GM21737 (cell line): ENCODE measurements at regions not wholly inside any gene's neighbourhood (a gene's known extent, or its start where the extent isn't known, plus 50 kb on each side); places are given as distances from the start of the nearest gene placed in this dataset.

Experiments
- ATAC-seq: cut with Tn5 transposase; IDR thresholded peaks from one replicate; pipeline ENCODE4 v1.9.1; 2021; ENCODE audit warnings: mild to moderate bottlenecking, moderate library complexity; ENCODE audit not compliant: unreplicated experiment

DNA sequence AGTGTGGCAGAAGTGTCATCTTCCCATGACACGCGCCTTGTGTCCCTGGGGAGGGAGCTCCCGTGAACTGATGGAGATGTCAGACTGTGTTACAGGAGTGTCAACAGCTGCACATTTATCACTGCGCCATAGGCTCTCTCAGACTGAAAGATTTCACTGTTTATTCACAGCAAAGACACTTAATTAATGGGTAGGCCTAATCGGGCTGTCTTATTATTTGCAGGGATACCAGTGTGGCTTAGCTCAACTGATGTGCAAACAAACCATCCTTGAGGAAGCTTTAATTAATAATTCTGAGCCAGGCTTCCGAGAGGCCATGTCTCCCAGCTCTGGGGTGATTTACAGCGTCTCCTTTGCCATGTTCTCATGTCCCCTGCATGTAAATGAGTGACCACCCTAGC lies 771.0 kb downstream of the QKI start:
- ATAC-seq = no peak

DNA sequence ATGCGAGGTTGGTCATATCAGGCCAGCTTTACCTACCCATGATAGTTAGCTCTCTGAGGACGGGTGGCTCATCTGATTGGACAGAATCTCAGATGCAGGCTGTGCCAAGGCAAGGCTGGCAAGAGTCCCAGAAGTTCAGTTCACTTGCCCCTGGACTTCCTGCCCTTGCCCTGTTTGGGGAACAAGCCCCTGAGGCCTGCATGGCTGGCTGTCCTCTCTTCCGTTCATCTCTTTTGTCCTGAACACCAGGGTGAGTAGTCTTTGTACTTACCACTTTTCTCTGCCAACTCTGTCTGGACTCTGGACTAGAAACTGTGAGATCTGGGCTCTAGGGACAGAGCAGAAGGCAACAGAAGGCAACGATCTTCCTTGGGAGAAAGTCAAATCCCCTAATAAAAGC lies 769.9 kb downstream of the QKI start:
- no peak for ATAC-seq

DNA sequence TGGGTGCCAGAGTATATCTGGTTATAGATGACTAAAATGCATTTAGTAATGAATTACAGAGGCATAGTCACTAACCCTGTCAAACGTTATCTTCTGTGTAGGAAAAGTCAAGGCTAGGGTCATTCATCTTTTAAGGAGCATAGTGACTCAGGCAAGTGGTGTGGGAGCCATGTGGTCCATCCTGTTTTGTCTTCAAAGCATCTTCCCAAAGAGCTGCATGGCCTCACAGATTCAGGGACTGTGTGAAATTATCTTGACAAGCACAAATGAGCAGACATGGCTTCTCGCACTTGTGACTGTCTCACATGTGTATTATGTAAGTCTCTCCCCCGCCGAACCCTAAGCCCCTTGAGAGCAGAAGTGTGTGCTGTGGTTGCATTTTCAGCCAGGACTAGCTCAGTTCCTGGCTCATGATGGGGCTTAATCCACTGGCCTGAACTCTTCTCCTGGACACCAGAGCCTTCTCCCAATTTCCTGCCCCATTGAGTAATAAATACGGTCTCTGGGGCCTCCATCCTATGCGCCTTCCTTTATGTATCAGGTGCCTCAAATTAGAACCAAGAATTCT lies 769.1 kb downstream of the QKI start:
- ATAC-seq = no peak

DNA sequence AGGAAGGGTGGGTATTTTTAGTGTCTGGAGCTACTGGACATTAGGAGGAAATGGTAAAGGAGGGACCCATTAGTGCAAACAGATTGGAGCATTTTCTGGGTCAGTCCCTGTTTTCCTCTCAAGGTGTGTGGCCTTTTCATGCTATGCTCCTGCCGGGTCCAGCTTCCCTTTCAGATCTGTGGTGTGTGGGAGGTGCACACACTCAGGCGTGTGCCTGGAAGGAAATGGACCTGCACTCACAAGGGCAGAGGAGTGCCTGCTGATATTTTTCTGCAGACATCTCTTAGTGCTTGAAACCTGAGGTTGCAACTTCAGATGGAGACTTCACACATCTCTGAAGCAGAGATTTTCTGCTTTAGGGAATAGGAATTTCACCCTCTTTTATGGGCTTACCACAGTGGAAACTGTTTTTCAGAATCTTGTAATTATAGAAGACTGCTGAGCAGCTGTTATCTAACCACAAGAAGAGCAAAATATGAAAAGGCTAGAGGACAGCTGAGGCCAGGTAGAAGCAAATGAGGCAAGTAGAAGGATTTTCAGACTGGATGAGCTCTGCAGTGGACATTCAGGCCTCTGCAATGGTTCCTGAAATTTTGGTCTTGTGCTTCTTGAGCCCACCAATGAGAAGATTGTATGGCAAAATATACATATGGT lies 764.3 kb downstream of the QKI start:
- no peak for ATAC-seq

DNA sequence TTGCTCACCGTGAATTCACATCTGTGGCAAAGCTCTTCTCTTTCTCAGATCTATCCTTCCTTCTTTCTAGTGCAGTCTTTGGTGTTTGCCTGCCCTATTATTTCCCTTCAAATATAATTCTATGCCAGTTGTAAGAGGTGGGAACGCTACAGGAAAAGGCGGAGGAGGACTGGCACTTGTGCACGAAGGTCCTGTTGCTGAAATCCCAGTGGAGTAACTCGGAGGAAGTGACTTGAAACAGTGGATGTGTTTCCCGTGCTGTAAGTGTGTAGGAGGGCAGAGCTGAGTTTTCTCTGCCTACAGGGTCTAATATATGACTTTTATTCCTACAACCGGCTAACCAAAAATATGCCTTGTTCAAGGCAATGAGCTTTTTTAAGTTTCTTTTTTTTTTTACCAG lies 754.8 kb downstream of the QKI start:
- no peak for ATAC-seq

DNA sequence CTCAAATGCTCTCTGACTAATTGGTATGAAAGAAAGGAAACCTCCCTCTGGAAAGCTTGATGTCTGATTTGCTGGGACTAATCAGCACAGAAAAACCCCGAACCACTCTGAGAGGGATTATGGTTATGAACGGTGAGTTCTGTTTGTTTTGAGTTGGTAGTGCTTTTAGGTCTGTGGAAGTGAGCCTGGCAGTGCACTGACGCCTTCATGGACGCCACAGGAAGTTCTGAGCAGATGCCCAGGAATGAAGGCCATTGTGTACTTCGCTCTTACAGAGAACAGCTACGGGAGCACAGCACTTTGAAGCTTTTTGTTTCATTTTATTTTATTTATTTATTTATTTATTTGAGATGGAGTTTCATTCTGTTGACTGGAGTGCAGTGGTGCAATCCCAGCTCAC lies 754.1 kb downstream of the QKI start:
- ATAC-seq = no peak

DNA sequence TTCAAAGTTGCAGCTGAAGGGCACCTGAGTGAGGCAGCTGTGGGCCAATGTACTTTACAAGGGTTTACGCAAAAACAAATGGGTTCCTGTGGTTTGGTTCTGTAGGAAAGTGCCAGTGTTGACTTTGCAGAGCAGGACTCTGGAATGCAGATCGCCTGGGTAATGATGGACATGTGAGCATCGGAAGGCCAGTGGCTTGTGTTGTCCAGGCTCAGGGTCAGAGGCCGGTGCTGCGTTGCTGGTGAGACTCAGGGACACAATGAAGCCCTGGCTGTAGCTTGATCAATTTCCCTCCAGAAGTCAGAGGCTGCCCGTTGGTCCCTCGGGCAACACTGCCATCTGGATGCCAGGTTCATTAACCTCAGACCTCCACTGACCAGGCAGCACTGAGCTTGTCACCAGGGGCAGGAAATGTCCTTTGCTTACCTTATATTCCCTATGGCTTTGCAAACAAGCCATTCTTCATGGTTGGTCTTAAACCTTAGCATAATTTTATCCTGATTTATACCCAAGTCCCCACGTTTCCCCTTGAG lies 753.4 kb downstream of the QKI start:
- ATAC-seq = no peak

DNA sequence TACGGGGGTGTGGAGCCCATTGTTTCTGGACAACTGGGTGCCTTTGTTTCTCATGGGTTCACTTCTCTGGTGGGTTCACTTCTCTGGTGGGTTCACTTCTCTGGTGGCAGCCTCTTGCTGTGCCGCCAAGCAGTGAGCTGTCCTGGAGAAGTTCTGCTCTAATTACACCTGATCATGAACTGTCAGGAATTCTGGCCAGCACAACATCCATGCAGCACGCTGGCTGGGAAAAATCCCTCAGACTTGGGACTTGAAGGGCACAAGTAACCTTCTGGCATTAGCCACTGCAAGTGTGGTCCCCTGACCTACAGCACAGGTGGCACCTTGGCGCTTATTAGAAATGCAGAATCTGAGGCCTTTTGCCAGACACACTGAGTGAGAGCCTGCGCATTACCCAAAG lies 752.5 kb downstream of the QKI start:
- ATAC-seq = no peak

DNA sequence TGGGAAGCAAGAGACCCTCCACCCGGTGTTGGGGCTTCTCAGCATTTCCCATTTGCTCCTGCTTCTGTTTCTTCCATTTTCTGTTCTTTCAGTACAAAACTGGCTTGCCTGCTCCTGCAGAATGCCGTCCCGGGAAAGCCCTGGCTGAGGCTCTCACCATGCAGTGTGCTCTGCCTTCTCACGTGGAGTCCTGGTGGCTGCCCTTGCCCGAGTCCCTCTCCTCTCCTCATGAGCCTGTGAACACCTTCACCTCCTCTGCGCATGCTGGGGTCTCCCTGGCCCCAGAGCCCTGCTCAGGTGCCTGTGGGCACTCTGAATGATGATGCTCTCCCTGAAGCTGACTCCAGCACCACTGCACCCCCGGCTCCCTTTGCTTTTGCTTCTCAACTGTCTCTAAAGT lies 752.0 kb downstream of the QKI start:
- ATAC-seq = no peak

DNA sequence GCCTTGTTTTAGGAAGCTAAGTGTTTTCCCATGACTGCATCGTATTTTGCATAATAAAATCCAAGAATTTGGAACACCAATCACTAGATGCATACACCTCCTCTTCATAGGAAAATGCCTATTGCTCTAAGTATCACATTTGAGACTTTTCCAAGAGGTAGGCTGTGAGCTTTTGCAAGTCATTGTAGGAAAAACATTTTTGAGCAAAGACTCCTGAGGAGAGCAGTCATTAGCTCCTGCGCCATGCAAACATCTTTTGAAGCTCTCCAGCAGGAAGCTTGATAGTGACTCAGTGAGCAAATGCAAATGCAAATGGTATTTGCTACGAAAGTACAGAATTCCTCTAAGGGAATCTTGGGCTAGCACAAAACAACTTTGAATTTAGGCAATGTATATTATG lies 750.4 kb downstream of the QKI start:
- ATAC-seq = no peak

DNA sequence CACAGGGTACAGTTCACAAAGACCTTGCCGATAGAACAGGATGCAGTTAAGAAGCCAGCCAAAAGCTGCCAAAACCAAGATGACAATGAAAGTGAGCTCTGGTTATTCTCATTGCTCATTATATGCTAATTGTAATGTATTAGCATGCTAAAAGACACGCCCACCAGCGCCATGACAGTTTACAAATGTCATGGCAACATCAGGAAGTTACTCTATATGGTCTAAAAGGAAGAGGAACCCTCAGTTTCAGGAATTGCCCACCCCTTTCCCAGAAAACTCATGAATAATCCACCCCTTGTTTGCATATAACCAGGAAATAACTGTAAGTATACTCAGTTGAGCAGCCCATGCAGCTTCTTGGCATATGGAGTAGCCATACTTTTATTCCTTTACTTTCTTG lies 748.7 kb downstream of the QKI start:
- no peak for ATAC-seq

DNA sequence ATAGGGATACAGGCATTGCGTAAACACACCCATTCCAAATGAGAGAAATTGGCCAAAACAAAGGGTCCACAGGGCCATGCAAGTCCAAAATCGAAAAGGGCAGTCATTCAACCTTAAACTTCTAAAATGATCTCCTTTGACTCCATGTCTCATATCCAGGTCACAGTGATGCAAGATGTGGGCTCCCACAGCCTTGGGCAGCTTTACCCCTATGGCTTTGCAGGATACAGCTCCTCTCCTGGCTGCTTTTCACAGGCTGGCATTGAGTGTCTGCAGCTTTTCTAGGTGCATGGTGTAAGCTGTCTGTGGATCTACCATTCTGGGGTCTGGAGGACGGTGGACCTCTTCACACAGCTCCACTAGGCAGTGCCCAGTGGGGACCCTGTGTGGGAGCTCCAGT lies 744.5 kb downstream of the QKI start:
- ATAC-seq = no peak

DNA sequence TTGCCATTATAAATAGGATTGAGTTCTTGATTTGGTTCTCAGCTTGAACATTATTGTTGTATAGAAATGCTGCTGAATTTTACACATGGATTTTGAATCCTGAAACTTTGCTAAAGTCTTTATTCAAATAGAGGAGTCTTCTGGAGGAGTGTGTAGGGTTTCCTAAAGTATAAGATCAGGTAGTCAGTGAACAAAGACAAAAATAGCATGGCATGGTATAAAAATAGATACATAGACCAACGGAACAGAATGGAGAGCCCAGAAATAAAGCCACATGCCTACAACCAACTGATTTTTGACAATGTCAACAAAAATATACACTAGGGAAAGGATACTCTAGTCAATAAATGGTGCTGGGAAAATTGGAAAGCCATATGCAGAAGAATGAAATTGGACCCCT lies 740.1 kb downstream of the QKI start:
- ATAC-seq = no peak

DNA sequence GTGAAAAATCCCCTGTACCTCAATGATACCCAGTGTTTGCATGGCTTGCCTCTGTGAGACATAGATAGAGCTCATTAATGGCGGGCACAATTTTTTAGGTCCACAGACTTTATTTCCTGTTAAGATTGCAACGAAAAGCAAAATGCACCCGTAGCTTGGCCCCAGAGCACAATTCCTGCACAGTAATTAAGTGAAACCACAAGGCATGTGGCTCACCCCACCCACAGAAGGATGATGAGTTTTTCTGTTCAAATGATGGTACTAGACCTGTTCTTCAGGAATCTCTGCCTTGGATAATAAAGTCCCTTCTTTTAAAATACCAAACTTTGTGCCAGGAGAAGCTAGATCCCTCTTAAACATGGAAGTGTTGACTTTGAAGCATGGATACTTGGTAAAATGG lies 738.1 kb downstream of the QKI start:
- no peak for ATAC-seq

DNA sequence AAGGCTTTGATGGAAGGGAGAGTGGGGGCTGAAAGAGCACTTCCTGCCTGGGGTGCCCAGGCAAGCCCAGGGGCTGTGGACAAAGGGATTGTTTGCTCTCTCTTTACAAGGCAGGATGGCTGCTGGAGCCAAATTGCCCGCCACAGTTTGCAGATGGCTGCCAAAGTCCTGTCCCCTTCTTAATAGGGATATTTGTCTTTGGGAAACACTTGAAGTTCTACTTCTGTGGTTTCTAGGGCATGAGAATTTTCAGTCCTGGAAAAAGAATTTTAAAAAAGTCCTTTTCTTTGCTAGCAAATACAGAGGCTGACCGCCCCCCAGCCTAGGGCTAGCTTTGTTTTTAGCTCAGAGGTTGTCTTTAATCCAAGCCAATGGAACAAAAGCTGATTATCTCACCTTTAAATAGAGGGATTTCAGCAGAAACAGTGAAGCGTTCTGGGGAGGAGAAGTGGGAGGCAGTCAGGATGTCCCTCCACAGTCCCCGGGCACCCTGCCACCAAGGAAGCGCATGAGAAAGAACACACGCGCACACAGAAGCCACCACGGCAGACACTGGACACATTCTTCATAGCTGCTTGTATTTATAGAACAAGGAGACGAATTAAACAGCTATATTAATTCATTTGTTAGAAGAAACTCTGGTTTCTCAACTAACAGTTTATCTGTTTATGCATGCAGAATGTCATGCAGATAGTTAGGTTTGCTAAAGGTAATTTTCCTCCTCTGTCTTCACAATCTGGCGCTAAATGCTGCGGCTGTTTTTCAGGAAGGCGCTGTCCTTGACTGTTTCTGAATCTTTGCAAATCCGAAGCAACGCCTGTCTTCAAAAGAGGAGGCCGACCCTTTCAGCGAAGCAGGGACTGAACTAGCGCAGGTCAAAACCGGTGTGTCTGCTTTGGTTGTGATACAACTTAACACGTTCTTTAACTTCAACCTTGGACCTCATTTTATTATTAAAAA lies 736.9 kb downstream of the QKI start:
- no peak for ATAC-seq

DNA sequence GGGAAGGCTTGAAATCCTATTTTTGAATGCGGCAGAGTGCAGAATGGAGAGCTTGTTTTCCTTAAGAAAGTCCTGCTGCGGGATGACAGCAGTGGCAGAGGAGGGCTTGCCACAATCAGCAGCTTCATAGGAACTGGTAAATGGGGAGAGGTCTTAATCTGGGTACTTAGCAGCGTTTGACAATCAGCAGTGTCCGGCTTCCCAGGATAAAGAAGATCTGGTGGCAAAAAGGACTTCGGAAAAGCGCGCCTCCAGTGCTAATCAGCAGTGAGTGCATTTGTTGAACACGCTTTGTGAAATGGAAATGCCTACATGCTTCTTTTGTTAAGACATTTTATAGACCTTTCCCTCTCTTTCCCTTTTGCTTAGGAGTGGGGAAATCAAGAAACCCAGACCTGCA lies 735.7 kb downstream of the QKI start:
- ATAC-seq = no peak

DNA sequence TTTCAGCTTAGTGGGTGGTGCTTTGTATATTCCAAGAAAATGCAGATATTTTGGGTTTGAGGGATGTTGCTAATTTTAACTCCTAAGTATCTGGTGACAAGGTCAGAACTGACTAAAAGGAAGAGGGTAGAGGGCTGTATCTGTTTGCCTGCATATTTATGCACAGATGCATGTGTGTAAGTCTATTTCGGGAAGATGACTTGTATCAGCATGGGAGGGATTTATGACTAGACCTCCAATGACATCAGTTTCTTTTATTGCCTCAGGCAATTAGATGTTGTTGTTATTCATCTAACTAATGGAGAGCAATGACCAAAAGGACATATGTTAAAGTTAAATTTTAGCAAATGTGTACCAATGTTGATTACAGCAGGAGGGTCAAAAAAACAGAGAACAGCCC lies 734.3 kb downstream of the QKI start:
- no peak for ATAC-seq

DNA sequence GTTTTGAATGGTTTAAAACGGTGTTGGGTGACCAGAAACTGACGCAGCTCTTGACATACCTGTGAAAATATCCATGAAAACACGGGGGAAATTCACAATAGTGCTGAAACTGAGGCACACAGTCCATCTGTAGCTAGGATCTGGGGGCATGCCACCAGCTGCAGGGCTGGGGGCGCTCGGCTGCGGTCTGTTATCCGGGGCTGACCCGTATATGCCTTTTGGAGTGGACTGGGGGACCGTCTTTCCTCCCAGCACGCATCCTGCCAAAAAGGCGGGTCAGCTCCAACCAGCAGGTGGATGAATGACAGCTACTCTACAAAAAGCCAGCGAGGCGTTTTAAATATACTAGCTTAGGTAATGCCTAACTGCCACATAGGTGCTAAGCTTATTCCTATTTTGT lies 729.8 kb downstream of the QKI start:
- ATAC-seq = no peak

DNA sequence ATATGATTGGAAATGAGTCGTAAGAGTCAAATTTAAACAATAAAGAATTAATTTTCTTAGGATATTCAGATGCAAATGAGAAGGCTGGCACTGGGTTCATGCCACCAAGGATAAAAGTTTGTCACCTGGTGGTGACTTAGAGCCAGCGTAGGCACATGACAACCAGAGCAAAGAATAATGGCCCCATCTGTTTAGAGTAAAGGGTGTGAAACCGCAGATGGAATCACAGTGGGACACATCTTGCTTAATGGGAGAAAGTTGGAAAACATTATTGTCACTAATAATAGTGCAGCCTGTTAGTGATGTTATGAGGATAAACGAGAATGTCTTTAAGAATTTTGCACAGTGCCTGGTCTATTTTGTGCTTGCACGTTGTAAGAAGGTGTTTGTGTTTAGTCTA lies 727.8 kb downstream of the QKI start:
- no peak for ATAC-seq

DNA sequence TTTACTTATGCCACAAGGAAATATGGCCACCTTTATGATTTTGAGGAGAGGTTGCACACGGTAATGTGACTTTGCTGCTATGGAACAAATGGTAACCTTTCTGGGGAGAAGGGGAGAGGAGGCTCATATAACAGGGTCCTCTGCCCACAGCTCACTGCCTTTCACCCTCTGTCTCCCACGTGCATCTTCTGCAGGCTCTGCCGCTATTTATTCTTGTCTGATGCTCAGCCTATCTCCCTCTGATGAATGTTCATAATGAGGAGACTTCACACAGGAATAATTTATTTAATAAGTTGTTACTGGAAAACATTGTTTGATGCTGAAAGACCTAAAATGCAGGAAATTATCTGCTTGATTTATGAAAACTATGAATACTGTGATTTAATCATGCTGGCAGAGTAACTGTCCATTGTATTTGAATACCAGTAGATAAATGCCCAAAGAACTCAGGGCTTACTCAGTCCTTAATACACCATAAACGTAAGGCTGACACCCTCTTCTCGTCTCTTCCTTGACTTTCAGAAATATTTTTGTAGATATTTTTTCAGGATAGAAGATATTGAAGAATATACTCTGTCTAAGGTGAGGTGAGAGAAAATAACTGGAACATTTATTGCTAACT lies 721.1 kb downstream of the QKI start:
- no peak for ATAC-seq

DNA sequence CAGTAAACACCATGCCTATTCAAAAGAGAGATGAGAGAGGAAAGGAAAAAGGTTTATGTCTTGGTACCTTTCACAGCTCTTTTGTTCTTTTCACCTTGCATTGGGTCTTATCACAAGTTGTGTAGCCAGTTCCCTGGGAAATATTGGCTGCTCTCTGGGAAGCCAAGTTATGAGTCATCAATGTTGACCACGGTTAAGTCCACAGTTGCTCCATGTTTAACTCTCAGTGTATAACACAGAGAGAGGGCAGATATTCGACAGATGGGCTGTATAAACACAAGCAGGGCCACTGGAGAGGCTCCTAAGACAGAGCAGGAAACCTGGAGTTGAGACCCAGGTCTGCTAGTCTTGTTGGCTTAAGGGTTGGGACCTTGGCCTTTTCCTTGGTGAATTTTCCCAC lies 718.6 kb downstream of the QKI start:
- ATAC-seq = no peak
